Occipital lobe (tissue), 1 donor: ENCODE measurements at regions not wholly inside any gene's neighbourhood (a gene's known extent, or its start where the extent isn't known, plus 50 kb on each side); places are given as distances from the start of the nearest gene placed in this dataset.
"Not testable (repeated sequence)": the region's sequence is repeated elsewhere in the genome, so short reads cannot be mapped to it uniquely, and the experiment has no call there.

Source experiments
- DNase-seq: peaks from one replicate; lab custom pipeline; 2025; lab: John Stamatoyannopoulos, UW

DNA sequence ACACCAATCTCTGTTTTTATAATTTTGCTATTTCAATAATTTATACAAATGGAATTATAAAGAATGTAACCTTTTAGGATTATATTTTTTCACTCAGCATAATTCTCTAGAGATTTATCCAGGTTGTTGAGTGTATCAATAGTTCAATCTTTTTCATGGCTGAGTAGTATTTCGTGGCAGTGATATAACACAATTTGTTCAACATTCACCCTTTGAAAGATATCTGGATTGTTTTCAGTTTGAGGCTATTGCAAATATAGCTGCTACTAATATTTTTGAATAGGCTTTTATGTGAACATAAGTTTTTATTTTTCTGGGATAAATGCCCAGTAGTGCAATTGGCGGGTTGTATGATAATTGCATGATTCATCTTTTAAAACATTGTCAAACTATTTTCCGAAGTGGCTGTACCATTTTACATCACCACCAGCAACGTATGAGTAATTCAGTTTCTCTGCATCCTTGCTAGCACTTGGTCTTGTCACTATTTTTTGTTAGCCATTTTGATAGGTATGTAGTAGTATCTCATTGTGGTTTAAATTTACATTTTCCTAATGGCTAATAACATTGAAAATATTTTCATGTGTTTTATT, 55.6 kb upstream of the ABCD3 start:
- DNase-seq = no peak

GRCh38 chr1:94358630-94359599, 59.3 kb upstream of the ABCD3 start:
- no peak for DNase-seq

- no peak for DNase-seq
These were observed 60.5 kb upstream of the ABCD3 start for GRCh38 chr1:94357661-94358060.

GRCh38 chr1:94355485-94355980, 62.7 kb upstream of the ABCD3 start:
- no peak for DNase-seq

DNA sequence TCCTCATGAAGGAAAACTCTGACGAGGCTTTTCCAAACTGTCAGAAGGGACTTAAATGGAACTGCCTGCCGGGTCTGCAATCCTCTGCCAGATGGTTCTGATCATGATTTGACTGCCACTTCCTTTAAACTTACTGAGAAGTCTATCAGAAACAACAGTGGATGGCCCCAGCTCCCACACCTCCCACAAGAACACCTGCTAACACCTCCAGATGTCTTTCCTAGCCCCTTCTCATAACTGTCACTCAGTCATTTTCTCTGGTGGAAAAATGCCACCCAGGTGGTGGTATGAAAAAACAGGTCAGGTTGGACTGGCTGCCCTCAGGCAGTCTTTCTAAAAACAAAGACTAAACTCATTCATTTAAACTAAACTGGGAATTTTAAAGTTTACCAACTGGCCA, 66.7 kb upstream of the ABCD3 start:
- no peak for DNase-seq

DNA sequence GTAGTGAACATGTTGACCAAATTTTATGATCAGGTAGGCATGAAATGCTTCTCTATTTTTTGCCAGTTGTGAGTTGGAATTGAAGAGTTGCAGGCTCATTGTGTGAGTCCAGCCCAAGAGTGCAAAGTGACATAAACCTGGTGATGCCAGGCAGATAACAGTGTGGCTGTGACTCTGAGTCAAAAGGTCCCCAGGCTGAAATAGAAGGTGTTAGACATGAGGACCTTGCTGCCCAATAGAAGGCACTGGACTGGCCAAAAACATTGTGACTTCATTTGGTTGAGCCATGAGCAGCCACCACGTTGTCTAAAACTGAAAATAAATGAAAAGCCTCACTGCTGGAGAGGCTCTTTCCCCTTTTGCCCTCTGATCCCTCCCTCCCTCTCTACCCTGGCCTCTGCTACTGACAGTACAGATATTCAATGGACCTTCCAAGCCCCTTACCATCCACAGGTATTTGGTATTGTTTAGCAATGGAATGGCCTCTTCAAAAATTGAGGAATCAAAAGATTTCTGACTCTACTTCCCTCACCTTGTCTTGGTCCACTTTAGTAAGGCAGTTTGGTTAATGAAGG, 67.8 kb upstream of the ABCD3 start:
- no peak for DNase-seq

DNA sequence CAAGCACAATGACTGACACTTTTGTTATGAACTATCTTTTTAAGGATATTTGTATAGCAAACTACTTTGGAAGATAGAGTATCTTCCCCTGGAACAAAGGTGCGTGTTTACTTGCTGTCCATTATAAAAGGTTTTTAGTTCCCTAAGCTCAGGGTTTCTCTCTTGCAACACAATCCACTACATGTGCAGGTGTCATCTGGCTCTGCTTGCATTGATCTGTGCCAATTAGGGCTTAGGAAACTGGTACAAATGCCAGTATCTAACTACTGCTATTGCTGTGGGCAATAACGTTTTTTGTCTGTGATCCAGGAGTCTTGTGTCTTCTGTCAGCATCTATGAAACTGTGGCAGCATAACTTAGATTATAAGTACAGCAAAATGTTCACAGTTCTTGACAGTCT, 68.3 kb upstream of the ABCD3 start:
- no peak for DNase-seq

- DNase-seq = not testable (repeated sequence)
These were observed 69.8 kb upstream of the ABCD3 start for GRCh38 chr1:94348386-94348785.

- no peak for DNase-seq
These were observed 73.0 kb upstream of the ABCD3 start for GRCh38 chr1:94345148-94345721.

- no peak for DNase-seq
These were observed 75.8 kb upstream of the ABCD3 start for GRCh38 chr1:94342416-94342815.

GRCh38 chr1:94339206-94339927, 78.8 kb upstream of the ABCD3 start:
- no peak for DNase-seq

- DNase-seq = no peak
These were observed 81.2 kb upstream of the ABCD3 start for GRCh38 chr1:94336991-94337390.

DNA sequence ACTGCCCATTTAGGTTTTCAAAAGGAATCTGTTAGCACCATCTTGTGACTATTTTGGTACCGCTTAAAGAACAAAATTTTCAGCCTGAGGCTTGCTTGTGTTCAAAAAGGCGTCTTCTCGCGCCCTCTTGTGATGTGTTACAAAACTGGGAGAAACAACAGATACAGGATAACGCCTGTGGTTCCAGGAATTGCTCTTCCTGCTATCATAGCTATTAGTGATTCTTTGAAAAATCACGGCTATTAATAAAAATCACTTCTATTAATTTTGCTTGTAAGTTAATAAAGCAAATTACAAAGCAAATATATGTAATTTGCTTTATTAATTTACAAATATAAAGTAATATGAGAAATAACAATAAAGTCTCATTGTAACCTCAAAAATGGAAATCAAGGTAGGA, 82.2 kb upstream of the ABCD3 start:
- peak; percentile 48 for DNase-seq

DNA sequence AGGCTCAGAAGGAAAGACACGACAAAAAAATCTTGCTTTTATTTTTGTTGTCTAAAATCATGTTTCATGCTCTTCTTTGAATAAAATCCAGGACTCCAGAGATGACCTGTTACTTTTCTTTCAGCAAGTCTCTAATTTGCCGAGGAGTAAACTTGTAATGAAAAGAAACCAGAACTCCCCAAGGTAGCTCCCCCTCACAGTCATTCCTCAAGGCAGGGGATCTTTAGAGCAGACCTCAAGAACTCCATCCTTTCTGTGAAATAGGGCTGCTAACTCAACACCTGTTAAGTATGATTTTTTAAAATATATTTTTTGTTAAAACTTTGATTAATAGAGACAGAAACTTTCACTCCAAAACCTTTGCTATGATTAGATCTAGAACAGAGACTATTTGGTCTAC, 82.7 kb upstream of the ABCD3 start:
- no peak for DNase-seq

- no peak for DNase-seq
These were observed 83.4 kb upstream of the ABCD3 start for GRCh38 chr1:94334764-94335163.

- DNase-seq = no peak
These were observed 85.2 kb upstream of the ABCD3 start for GRCh38 chr1:94332952-94333351.

DNA sequence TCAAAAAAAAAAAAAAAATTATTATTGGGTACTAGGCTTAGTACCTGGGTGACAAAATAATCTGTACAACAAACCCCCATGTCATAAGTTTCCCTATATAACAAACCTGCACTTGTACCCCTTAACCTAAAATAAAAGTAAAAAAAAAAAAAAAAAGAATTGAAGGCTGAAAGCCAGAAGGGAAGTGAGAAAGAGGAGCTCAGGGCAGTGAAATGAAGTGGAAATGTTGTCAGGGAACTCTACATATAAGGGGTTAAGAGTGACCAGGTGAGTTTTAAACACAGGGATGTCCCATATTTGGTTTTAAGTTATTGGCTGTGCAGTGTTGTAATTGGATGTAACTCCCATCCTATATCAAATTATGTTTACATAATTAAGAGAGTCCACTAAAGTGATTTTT, 85.7 kb upstream of the ABCD3 start:
- DNase-seq = no peak

DNA sequence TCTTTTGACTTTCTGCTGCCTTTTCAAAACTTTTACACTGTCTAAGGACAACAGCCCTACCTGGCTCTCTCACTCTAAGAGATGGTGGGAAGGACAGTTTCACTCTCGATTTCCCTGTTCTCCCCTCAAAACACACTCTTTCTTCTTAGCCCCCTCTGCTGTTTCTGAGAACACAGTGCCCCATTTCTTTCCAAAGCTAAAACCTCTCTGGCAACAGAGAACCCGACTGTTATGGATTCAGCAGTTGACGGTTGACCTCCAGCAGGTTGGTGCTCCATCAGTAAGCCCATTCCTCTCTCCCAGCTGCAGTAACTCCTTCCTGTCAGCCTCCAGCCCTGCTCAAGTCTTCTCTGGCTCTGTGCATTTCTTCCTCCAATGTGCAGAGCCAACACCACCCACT, 88.2 kb upstream of the ABCD3 start:
- DNase-seq = no peak

DNA sequence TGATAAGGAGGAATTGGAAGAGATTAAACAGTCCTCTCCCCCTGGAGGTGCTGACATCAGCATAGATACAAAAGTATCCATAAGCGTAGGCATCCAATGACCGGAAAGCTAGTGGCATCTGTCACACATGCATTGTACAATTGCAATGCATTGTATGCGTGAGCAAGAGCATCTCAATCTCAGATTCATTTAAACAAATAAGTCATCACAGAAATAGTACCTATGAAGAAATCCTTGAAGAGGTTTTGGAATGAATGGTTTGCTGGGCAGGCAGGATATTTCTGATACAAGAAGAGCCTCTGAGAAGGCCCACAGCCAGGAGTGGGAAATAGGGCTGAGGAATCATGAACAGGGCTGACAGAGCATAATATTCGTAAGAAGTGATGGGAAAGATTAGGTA, 88.9 kb upstream of the ABCD3 start:
- DNase-seq = no peak

GRCh38 chr1:94327001-94327690, 89.8 kb upstream of the ARHGAP29 start:
- no peak for DNase-seq

- DNase-seq = no peak
These were observed 88.9 kb upstream of the ARHGAP29 start for GRCh38 chr1:94326329-94326728.
